Adrenal gland (tissue), 5 donors: ENCODE measurements at regions not wholly inside any gene's neighbourhood (a gene's known extent, or its start where the extent isn't known, plus 50 kb on each side); places are given as distances from the start of the nearest gene placed in this dataset.

Experiments used
- CTCF ChIP-seq, 6 experiments: fragments of 450-650 bp in 4 of 6; fragments of 200-600 bp in 2 of 6; sonication (generic) in 1 of 6; IDR thresholded peaks; 1 replicate in 5 of 6; 2 replicates in 1 of 6; pipeline versions ENCODE4 v1.5.1 to v1.8.0; 2016 to 2021; ENCODE audit warnings: antibody characterized with exemption in 6 of 6, mild to moderate bottlenecking in 2 of 6, moderate library complexity in 1 of 6
- POLR2A ChIP-seq, 2 donors: fragments of 450-650 bp; IDR thresholded peaks; one replicate each; pipeline ENCODE4 v1.6.1; 2017; ENCODE audit warnings: antibody characterized with exemption in 2 of 2, mild to moderate bottlenecking in 2 of 2, moderate library complexity in 1 of 2
- donor health status: DM: no; HTN: no; CAD: no.

- TF ChIP-seq CTCF (IDR thresholded peaks at IDR 0.05): no peak
- no peak for TF ChIP-seq POLR2A (IDR thresholded peaks at IDR 0.05)
Observed at GRCh38 chr18:71077451-71077850, 788.6 kb downstream of the SOCS6 start.
